Activated naive CD8-positive, alpha-beta T cell treated with anti-CD3 and anti-CD28 coated beads, Interleukin-2, amount 50 U/mL, for 24 hours (primary cell): ENCODE measurements at regions not wholly inside any gene's neighbourhood (a gene's known extent, or its start where the extent isn't known, plus 50 kb on each side); places are given as distances from the start of the nearest gene placed in this dataset.

ENCODE experiments used
- ATAC-seq: fragments of 150-1000 bp; cut with Tn5 transposase; one replicate; pipeline ENCODE4 v1.10.0; 2021
- DNase-seq: peaks from one replicate; pipeline ENCODE4 v3.0.0; 2021
- H3K27ac Mint-ChIP-seq: one replicate; pipeline ENCODE4 v1.8.0; 2021; ENCODE audit warnings: mild to moderate bottlenecking, mixed read lengths
- H3K27me3 Mint-ChIP-seq: one replicate; pipeline ENCODE4 v1.8.0; 2021; ENCODE audit warnings: mixed read lengths
- H3K36me3 Mint-ChIP-seq: one replicate; pipeline ENCODE4 v1.8.0; 2021; ENCODE audit warnings: low read depth, mixed read lengths
- H3K4me1 Mint-ChIP-seq: one replicate; pipeline ENCODE4 v1.8.0; 2021; ENCODE audit warnings: mixed read lengths
- H3K4me3 Mint-ChIP-seq: one replicate; pipeline ENCODE4 v1.8.0; 2021; ENCODE audit warnings: mild to moderate bottlenecking, moderate library complexity, mixed read lengths
- H3K9me3 Mint-ChIP-seq: one replicate; pipeline ENCODE4 v1.8.0; 2021; ENCODE audit warnings: mixed read lengths

- Mint-ChIP-seq H3K36me3 (no peaks in the 10 kb centered on the region), H3K27ac (no peak overlapping the region), H3K27me3 (no peaks in the 10 kb centered on the region), H3K9me3 (no peaks in the 10 kb centered on the region), H3K4me3 (no peak overlapping the region), H3K4me1 (no peaks in the 10 kb centered on the region)
- ATAC-seq: no peak
- DNase-seq: no peak
Measured at GRCh38 chr1:214913966-214914365, 168.6 kb upstream of the KCNK2 start.

GRCh38 chr1:214917081-214917635 lies 165.4 kb upstream of the KCNK2 start:
- Mint-ChIP-seq H3K9me3 (no peaks in the 10 kb centered on the region), H3K27ac (no peak overlapping the region), H3K36me3 (no peaks in the 10 kb centered on the region), H3K27me3 (no peaks in the 10 kb centered on the region), H3K4me1 (no peaks in the 10 kb centered on the region), H3K4me3 (no peak overlapping the region)
- no peak for ATAC-seq
- no peak for DNase-seq

GRCh38 chr1:214918745-214919144 lies 163.8 kb upstream of the KCNK2 start:
- no peak overlapping the region for H3K27ac Mint-ChIP-seq
- no peaks in the 10 kb centered on the region for H3K36me3 Mint-ChIP-seq
- no peak for ATAC-seq
- no peak overlapping the region for H3K4me3 Mint-ChIP-seq
- DNase-seq: no peak
- no peaks in the 10 kb centered on the region for H3K4me1 Mint-ChIP-seq
- no peaks in the 10 kb centered on the region for H3K9me3 Mint-ChIP-seq
- H3K27me3 Mint-ChIP-seq: no peaks in the 10 kb centered on the region

DNA sequence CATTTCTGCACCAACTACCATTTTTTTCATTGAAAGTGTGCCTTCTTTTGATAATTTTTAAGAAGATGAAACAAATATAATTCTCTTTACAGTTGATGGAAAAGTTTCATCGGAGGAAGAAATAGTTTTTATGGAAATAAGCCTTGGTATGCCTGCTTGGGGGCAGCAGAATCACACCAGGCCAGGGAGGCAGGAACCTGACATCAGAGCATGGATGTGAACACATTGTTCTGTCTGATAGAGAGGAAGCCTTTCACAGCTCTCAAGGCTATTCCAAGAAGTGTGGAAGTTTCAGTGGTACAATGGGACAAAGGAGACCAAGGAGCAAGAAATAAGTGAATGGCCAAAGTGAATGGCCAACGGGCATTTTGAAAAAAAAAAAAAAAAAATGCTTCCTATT lies 162.2 kb upstream of the KCNK2 start:
- Mint-ChIP-seq H3K4me3 (no peak overlapping the region), H3K27ac (no peak overlapping the region), H3K27me3 (no peaks in the 10 kb centered on the region), H3K36me3 (no peaks in the 10 kb centered on the region), H3K4me1 (no peaks in the 10 kb centered on the region), H3K9me3 (no peaks in the 10 kb centered on the region)
- ATAC-seq (no peak), DNase-seq (no peak)

- ATAC-seq: no peak
- Mint-ChIP-seq H3K9me3 (no peaks in the 10 kb centered on the region), H3K4me3 (no peak overlapping the region), H3K36me3 (no peaks in the 10 kb centered on the region), H3K27me3 (no peaks in the 10 kb centered on the region), H3K27ac (no peak overlapping the region), H3K4me1 (no peaks in the 10 kb centered on the region)
- DNase-seq: no peak
Measured at GRCh38 chr1:214923278-214923915, 159.1 kb upstream of the KCNK2 start.

DNA sequence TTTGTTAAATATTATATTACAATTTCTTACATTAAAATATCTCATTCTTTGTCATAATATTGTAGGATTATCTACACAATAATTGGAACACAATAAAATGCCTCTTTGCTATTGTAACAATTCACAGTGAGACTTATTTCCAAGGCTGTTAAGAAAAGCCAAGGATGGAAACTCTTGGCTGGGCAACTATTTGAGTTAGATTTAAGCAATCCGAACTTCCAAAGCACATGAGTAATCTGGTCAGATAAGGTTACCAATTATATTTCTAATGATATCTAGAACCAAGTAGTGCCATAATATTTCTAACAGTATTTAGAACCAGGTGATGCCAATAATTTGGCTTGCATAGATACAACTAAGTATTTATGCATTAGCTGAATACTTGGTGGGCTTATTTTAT lies 154.7 kb upstream of the KCNK2 start:
- Mint-ChIP-seq H3K4me3 (no peak overlapping the region), H3K27me3 (no peaks in the 10 kb centered on the region), H3K9me3 (no peaks in the 10 kb centered on the region), H3K36me3 (no peaks in the 10 kb centered on the region), H3K4me1 (no peaks in the 10 kb centered on the region), H3K27ac (no peak overlapping the region)
- DNase-seq (no peak), ATAC-seq (no peak)

GRCh38 chr1:214928574-214928973 lies 154.0 kb upstream of the KCNK2 start:
- DNase-seq (no peak), ATAC-seq (no peak)
- no peak overlapping the region for H3K4me3 Mint-ChIP-seq
- no peaks in the 10 kb centered on the region for H3K36me3 Mint-ChIP-seq
- H3K4me1 Mint-ChIP-seq: peaks cover 1% of the 10 kb centered on the region
- no peaks in the 10 kb centered on the region for H3K27me3 Mint-ChIP-seq
- H3K27ac Mint-ChIP-seq: no peak overlapping the region
- H3K9me3 Mint-ChIP-seq: no peaks in the 10 kb centered on the region

GRCh38 chr1:214933375-214933774 lies 149.2 kb upstream of the KCNK2 start:
- H3K4me3 Mint-ChIP-seq: no peak overlapping the region
- peaks cover 1% of the 10 kb centered on the region for H3K4me1 Mint-ChIP-seq
- peak; percentile 63 for ATAC-seq
- no peak overlapping the region for H3K27ac Mint-ChIP-seq
- DNase-seq: peak; percentile 2
- no peaks in the 10 kb centered on the region for H3K36me3 Mint-ChIP-seq
- no peaks in the 10 kb centered on the region for H3K27me3 Mint-ChIP-seq
- H3K9me3 Mint-ChIP-seq: no peaks in the 10 kb centered on the region

- Mint-ChIP-seq H3K27me3 (no peaks in the 10 kb centered on the region), H3K9me3 (no peaks in the 10 kb centered on the region), H3K4me3 (no peak overlapping the region), H3K36me3 (no peaks in the 10 kb centered on the region), H3K4me1 (peaks cover 1% of the 10 kb centered on the region), H3K27ac (no peak overlapping the region)
- DNase-seq (no peak), ATAC-seq (no peak)
Measured at GRCh38 chr1:214934045-214934444, 148.5 kb upstream of the KCNK2 start.

DNA sequence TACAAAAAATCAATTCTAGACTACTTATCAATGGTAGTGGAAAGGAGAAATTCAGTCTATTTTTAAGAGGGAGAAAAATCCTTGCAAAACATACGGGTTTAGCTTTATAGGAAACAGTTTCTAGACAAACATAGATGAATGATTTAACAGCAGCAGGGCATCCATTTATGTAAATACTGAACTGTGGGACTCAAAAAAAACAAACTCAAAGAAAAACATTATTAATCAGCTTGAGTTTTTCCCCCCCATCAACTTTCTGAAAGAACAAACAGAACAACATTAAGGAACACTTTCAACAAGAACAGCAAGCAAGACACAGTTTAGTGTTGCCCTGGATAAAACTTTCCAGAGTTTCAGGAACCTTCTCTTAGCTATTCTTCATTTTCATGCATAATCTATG lies 147.3 kb upstream of the KCNK2 start:
- DNase-seq (no peak), ATAC-seq (no peak)
- no peak overlapping the region for H3K4me3 Mint-ChIP-seq
- H3K9me3 Mint-ChIP-seq: no peaks in the 10 kb centered on the region
- no peak overlapping the region for H3K27ac Mint-ChIP-seq
- H3K27me3 Mint-ChIP-seq: no peaks in the 10 kb centered on the region
- peaks cover 1% of the 10 kb centered on the region for H3K4me1 Mint-ChIP-seq
- H3K36me3 Mint-ChIP-seq: no peaks in the 10 kb centered on the region

DNA sequence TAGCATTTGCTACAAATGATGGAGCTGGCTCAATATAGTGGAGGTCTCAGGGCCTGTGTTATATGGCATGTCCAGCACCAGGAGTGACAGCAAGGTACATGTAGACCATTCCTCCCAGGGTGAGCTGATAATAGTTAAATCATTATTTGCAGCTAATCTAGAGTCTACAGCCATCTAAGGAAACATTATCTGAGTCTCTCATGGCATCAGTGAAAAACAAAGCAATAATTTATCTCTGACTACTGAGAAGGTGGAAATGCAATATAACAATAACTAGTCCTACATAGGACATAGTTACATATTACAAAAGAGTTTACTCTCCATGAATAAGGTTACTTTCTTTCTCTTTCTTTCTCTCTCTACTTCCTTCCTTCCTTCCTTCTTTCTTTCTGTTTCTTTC lies 143.4 kb upstream of the KCNK2 start:
- Mint-ChIP-seq H3K4me1 (no peaks in the 10 kb centered on the region), H3K4me3 (no peak overlapping the region), H3K36me3 (no peaks in the 10 kb centered on the region), H3K9me3 (no peaks in the 10 kb centered on the region), H3K27ac (no peak overlapping the region), H3K27me3 (no peaks in the 10 kb centered on the region)
- ATAC-seq (no peak), DNase-seq (no peak)

DNA sequence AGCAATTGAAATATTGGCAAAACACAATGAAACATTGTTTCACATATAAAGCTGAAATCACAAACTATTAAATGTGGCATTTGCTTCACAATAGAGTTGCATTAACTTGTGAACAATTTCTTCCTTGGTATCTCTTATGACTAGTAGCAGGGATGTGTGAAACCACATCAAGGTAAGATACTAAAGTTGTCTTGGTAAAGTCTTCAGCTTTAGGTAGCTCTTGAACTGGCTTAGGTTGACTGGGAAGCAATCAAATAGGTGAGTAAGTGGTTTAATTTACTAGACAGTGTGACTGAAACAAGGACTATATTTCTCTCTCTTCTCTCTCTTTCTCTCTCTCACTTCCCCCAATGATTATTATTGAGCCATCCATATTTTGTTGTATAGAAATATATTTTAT lies 141.5 kb upstream of the KCNK2 start:
- H3K9me3 Mint-ChIP-seq: no peaks in the 10 kb centered on the region
- no peak for DNase-seq
- peak; percentile 78 for ATAC-seq

DNA sequence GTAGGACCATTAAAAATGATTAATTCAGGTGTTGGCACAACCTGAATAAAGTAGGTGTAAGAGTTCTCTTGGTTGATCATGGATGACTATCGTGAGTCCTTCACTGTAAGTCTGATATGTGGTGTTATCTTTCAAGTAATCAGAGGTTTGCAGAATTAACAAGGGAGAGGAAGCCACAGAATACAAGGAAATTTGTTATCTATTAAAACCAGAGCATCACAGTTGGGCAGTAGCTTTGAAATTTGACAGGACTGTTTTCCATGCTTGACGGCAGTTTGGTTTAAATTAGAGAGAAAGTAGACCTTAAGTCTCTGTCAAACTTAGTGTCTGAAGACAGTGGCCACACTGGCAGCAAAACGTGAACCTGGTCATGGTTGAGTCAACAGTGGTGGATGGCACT lies 139.5 kb upstream of the KCNK2 start:
- peaks cover 8% of the 10 kb centered on the region for H3K27me3 Mint-ChIP-seq
- H3K4me1 Mint-ChIP-seq: no peaks in the 10 kb centered on the region
- no peak overlapping the region for H3K27ac Mint-ChIP-seq

More for the DNA sequence above, 141.5 kb upstream of the KCNK2 start:
- Mint-ChIP-seq H3K4me1 (no peaks in the 10 kb centered on the region), H3K36me3 (no peaks in the 10 kb centered on the region), H3K27me3 (peaks cover 6% of the 10 kb centered on the region), H3K4me3 (no peak overlapping the region), H3K27ac (no peak overlapping the region)

GRCh38 chr1:214946615-214947014 lies 135.9 kb upstream of the KCNK2 start:
- no peak overlapping the region for H3K4me3 Mint-ChIP-seq
- no peaks in the 10 kb centered on the region for H3K4me1 Mint-ChIP-seq
- peaks cover 8% of the 10 kb centered on the region for H3K27me3 Mint-ChIP-seq
- no peak for ATAC-seq
- DNase-seq: no peak
- no peak overlapping the region for H3K27ac Mint-ChIP-seq
- H3K36me3 Mint-ChIP-seq: no peaks in the 10 kb centered on the region
- H3K9me3 Mint-ChIP-seq: no peaks in the 10 kb centered on the region

More for the DNA sequence above, 139.5 kb upstream of the KCNK2 start:
- Mint-ChIP-seq H3K4me3 (no peak overlapping the region), H3K36me3 (no peaks in the 10 kb centered on the region), H3K9me3 (no peaks in the 10 kb centered on the region)
- DNase-seq: no peak
- no peak for ATAC-seq

- H3K27ac Mint-ChIP-seq: no peak overlapping the region
- H3K4me1 Mint-ChIP-seq: no peaks in the 10 kb centered on the region
- no peak for ATAC-seq
- H3K36me3 Mint-ChIP-seq: no peaks in the 10 kb centered on the region
- DNase-seq: no peak
- no peaks in the 10 kb centered on the region for H3K9me3 Mint-ChIP-seq
- peaks cover 3% of the 10 kb centered on the region for H3K27me3 Mint-ChIP-seq
- H3K4me3 Mint-ChIP-seq: no peak overlapping the region
Measured at GRCh38 chr1:214952648-214953047, 129.9 kb upstream of the KCNK2 start.
